ENCODE measurements at regions not wholly inside any gene's neighbourhood (a gene's known extent, or its start where the extent isn't known, plus 50 kb on each side); places are given as distances from the start of the nearest gene placed in this dataset.
"Not testable (repeated sequence)": the region's sequence is repeated elsewhere in the genome, so short reads cannot be mapped to it uniquely, and the experiment has no call there.

- no peaks in the 10 kb centered on the region for H3K27me3 ChIP-seq
- H3K4me3 ChIP-seq = no peak overlapping the region
- TF ChIP-seq CTCF (IDR thresholded peaks at IDR 0.05) (no peak), EP300 (IDR thresholded peaks at IDR 0.05) (no peak), POLR2AphosphoS5 (IDR thresholded peaks at IDR 0.05) (no peak), POLR2A (IDR thresholded peaks at IDR 0.05; ENCODE audit: low read depth) (no peak)
- H3K9me3 ChIP-seq = no peaks in the 10 kb centered on the region
- no peaks in the 10 kb centered on the region for H3K4me1 ChIP-seq
- no peak overlapping the region for H3K27ac ChIP-seq (replicated peaks in 1 of 4)
- DNase-seq (ENCODE audit: extremely low spot score) = no peak
- intact Hi-C loops (cut with DNase I) = no loop called here
- H3K36me3 ChIP-seq = no peaks in the 10 kb centered on the region
- 70% methylated on average over 4 of the region's 4 CpGs for WGBS
Measured at GRCh38 chrX:130467936-130468335, 66.1 kb downstream of the RBMX2 start.

GRCh38 chrX:130468395-130468923 is 66.7 kb downstream of the RBMX2 start:
- Histone ChIP-seq H3K4me1 (no peaks in the 10 kb centered on the region), H3K4me3 (no peak overlapping the region), H3K9me3 (no peaks in the 10 kb centered on the region), H3K36me3 (no peaks in the 10 kb centered on the region), H3K27me3 (no peaks in the 10 kb centered on the region), H3K27ac (replicated peaks in 1 of 4) (no peak overlapping the region)
- TF ChIP-seq POLR2A (IDR thresholded peaks at IDR 0.05; ENCODE audit: low read depth) (no peak), CTCF (IDR thresholded peaks at IDR 0.05) (no peak), EP300 (IDR thresholded peaks at IDR 0.05) (no peak), POLR2AphosphoS5 (IDR thresholded peaks at IDR 0.05) (no peak)
- intact Hi-C loops (cut with DNase I) = no loop called here
- DNase-seq (ENCODE audit: extremely low spot score) = no peak
- WGBS = 73% methylated on average over 3 of the region's 3 CpGs

- Histone ChIP-seq H3K4me3 (no peak overlapping the region), H3K27me3 (no peaks in the 10 kb centered on the region), H3K36me3 (no peaks in the 10 kb centered on the region), H3K4me1 (no peaks in the 10 kb centered on the region), H3K27ac (replicated peaks in 1 of 4) (no peak overlapping the region), H3K9me3 (no peaks in the 10 kb centered on the region)
- TF ChIP-seq CTCF (IDR thresholded peaks at IDR 0.05) (no peak), POLR2A (IDR thresholded peaks at IDR 0.05; ENCODE audit: low read depth) (no peak), EP300 (IDR thresholded peaks at IDR 0.05) (no peak), POLR2AphosphoS5 (IDR thresholded peaks at IDR 0.05) (no peak)
- 30% methylated on average over 1 of the region's 2 CpGs for WGBS
- intact Hi-C loops (cut with DNase I) = no loop called here
- no peak for DNase-seq (ENCODE audit: extremely low spot score)
Measured at GRCh38 chrX:130482871-130483270, 81.1 kb downstream of the RBMX2 start.

DNA sequence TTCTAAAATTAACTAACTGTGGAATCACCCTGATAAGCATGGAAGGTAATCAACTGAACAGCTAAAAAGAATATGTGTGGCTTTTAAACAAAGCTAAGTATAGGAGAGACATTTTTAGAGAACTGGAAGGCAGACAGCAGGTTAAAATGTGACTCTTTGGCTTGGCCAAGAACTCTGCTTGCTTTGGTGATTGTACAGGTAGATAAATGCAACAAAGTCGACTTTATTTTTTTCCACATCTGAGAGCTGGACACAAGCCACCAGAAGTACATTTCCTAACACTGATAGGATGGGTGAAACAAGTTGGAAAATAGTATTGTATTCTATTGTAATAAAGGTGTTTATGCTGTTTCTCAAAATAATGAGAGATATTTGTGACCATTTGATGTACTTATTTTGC is 84.1 kb downstream of the RBMX2 start:
- Histone ChIP-seq H3K27ac (replicated peaks in 1 of 4) (no peak overlapping the region), H3K9me3 (no peaks in the 10 kb centered on the region), H3K36me3 (no peaks in the 10 kb centered on the region), H3K4me1 (no peaks in the 10 kb centered on the region), H3K27me3 (no peaks in the 10 kb centered on the region), H3K4me3 (no peak overlapping the region)
- WGBS = 50% methylated on average over 1 of the region's 1 CpG
- intact Hi-C loops (cut with DNase I) = no loop called here
- no peak for DNase-seq (ENCODE audit: extremely low spot score)
- TF ChIP-seq CTCF (IDR thresholded peaks at IDR 0.05) = no peak

DNA sequence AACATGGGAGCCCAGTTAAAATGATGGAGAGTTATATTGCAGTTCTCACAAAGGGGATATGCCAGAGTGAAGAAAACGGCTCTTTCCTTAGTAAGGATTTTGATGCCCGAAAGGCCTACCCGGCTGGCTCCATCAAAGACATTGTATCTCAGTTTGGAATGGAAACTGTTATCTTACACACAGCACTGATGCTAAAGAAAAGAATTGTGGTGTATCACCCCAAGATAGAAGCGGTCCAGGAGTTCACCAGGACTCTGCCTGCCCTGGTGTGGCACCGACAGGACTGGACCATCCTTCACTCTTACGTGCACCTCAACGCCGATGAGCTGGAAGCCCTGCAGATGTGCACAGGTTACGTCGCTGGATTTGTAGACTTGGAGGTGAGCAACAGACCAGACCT is 93.7 kb downstream of the RBMX2 start:
- H3K27ac ChIP-seq (replicated peaks in 1 of 4); H3K27me3 ChIP-seq; H3K36me3 ChIP-seq; intact Hi-C loops (cut with DNase I); DNase-seq (ENCODE audit: extremely low spot score); H3K4me3 ChIP-seq; H3K9me3 ChIP-seq; H3K4me1 ChIP-seq: not testable (repeated sequence)
- 84% methylated on average over 10 of the region's 10 CpGs for WGBS
